Testis (tissue), 2 donors: ENCODE measurements at regions not wholly inside any gene's neighbourhood (a gene's known extent, or its start where the extent isn't known, plus 50 kb on each side); places are given as distances from the start of the nearest gene placed in this dataset.

Source experiments
- CTCF ChIP-seq, 3 experiments: fragments of 450-650 bp in 2 of 3; fragments of 200-600 bp in 1 of 3; sonication (generic) in 1 of 3; IDR thresholded peaks; one replicate each; pipeline ENCODE4 v1.5.1; 2016 to 2019; ENCODE audit warnings: antibody characterized with exemption in 3 of 3, mild to moderate bottlenecking in 2 of 3, moderate library complexity in 1 of 3
- POLR2A ChIP-seq: fragments of 450-650 bp; IDR thresholded peaks from one replicate; pipeline ENCODE4 v1.6.1; 2017; ENCODE audit warnings: antibody characterized with exemption, mild to moderate bottlenecking, moderate library complexity

DNA sequence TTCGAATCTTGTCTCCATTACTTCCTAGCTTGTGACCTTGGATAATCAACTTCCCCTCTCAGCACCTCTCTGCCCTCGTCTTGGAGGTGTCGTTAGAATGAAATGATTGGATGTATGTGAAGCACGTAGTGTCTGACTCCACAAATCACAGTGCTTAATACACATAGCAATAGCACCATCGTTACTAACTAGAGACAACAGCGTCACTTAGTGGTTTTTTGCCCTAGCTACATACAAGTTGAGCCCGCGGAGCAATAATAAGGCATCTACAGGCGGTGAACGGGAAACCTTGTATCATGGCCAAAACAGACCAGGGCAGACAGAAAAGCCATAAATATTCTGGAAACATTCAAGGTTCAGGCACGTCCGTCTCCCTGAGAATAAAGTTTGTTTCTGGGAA is 154.9 kb downstream of the ASCL4 start:
- TF ChIP-seq CTCF (IDR thresholded peaks at IDR 0.05) (peak in 1 of 3 experiments; percentile 12), POLR2A (no peak)
